K562 (cell line): ENCODE measurements at regions not wholly inside any gene's neighbourhood (a gene's known extent, or its start where the extent isn't known, plus 50 kb on each side); places are given as distances from the start of the nearest gene placed in this dataset.

Experiments
- ATAC-seq: fragments of 200-7000 bp; cut with Tn5 transposase; 3 replicates; pipeline ENCODE4 v1.9.1; 2020; ENCODE audit warnings: moderate library complexity
- BruUV-seq: library from RNA; stranded (reverse); fragments of 400-500 nt; replicated peaks from 2 replicates; lab custom pipeline; 2021; lab: Mats Ljungman, UMichigan
- CTCF ChIA-PET: fragments of 300-600 bp; formaldehyde crosslinking; extraction: SDS; loops from one replicate; lab custom pipeline; 2021; ENCODE audit warnings: low intra/inter-chr PET ratio; lab: Yijun Ruan, JAX
- POLR2A ChIA-PET: fragments of 300-600, 350-650 bp; sonication (Branson Sonifier 250); formaldehyde crosslinking; extraction: SDS; loops from one replicate; lab custom pipeline; 2021; ENCODE audit warnings: antibody characterized with exemption, inconsistent platforms; lab: Yijun Ruan, JAX
- DNase-seq, 4 experiments: peaks; one replicate each; pipeline versions ENCODE4 v3.0.0 to v3.0.0-alpha.2; 2011 to 2018; ENCODE audit warnings: low spot score in 3 of 4, mixed read lengths in 3 of 4; ENCODE audit errors: extremely low read depth in 1 of 4
- FAIRE-seq: peaks from 2 replicates; lab custom pipeline; 2011; peaks lifted over from hg19 to GRCh38; lab: Jason Lieb, UNC
- H2AFZ ChIP-seq: 2 replicates; pipeline ENCODE4 v1.6.0; 2011; ENCODE audit warnings: low read depth, low read length, control low read depth, inconsistent platforms
- H3K27ac ChIP-seq: fragments of 200-600 bp; 3 replicates; pipeline ENCODE4 v1.8.0; 2011; ENCODE audit warnings: low read depth, mild to moderate bottlenecking, control low read depth, inconsistent platforms, low read length, moderate library complexity, mixed read lengths; ENCODE audit errors: extremely low read depth
- H3K27me3 ChIP-seq, 2 experiments: fragments of 300-600 bp in 1 of 2; 2 replicates in 1 of 2; 3 replicates in 1 of 2; pipeline versions ENCODE4 v1.6.0 to v1.8.0; 2011; ENCODE audit warnings: inconsistent platforms in 2 of 2, low read length in 2 of 2, mild to moderate bottlenecking in 1 of 2, mixed read lengths in 1 of 2, moderate library complexity in 1 of 2; ENCODE audit not compliant: control insufficient read depth in 2 of 2, insufficient read depth in 2 of 2
- H3K36me3 ChIP-seq: fragments of 300-600 bp; 3 replicates; pipeline ENCODE4 v1.8.0; 2011; ENCODE audit warnings: mild to moderate bottlenecking, low read length, inconsistent platforms; ENCODE audit not compliant: control insufficient read depth, insufficient read depth
- H3K4me1 ChIP-seq, 2 experiments: fragments of 200-600 bp in 1 of 2; replicated peaks in 1 of 2; 2 replicates in 1 of 2; 3 replicates in 1 of 2; pipeline versions ENCODE4 v1.5.1 to v1.8.0; 2011; ENCODE audit warnings: inconsistent platforms in 2 of 2, low read length in 2 of 2, mild to moderate bottlenecking in 1 of 2, mixed read lengths in 1 of 2, moderate library complexity in 1 of 2; ENCODE audit not compliant: control insufficient read depth in 2 of 2, insufficient read depth in 2 of 2
- H3K4me2 ChIP-seq: 2 replicates; pipeline ENCODE4 v1.6.1; 2011; ENCODE audit warnings: low read length, control low read depth, inconsistent platforms, mixed read lengths; ENCODE audit not compliant: insufficient read depth
- H3K4me3 ChIP-seq: fragments of 200-600 bp; sonication (generic), shearing (Covaris generic); 2 replicates; pipeline ENCODE4 v1.5.1; 2016; ENCODE audit warnings: control low read depth, inconsistent platforms
- H3K79me2 ChIP-seq: fragments of 200-600 bp; 3 replicates; pipeline ENCODE4 v1.8.0; 2011; ENCODE audit warnings: low read length, inconsistent platforms; ENCODE audit not compliant: control insufficient read depth, insufficient read depth
- H3K9ac ChIP-seq, 2 experiments: 2 replicates each; pipeline versions ENCODE4 v1.6.0 to v1.6.1; 2011; ENCODE audit warnings: low read depth in 2 of 2, low read length in 2 of 2, control low read depth in 1 of 2, inconsistent platforms in 1 of 2, mild to moderate bottlenecking in 1 of 2, mixed read lengths in 1 of 2; ENCODE audit not compliant: insufficient read depth in 1 of 2
- H3K9me1 ChIP-seq: one replicate; pipeline ENCODE4 v1.6.0; 2011; ENCODE audit warnings: inconsistent platforms, mild to moderate bottlenecking, low read length, moderate library complexity; ENCODE audit not compliant: control insufficient read depth, insufficient read depth
- H3K9me3 ChIP-seq: replicated peaks from 2 replicates; pipeline ENCODE4 v1.5.1; 2011; ENCODE audit warnings: low read depth, low read length, inconsistent platforms; ENCODE audit not compliant: control insufficient read depth, insufficient read depth
- H4K20me1 ChIP-seq: replicated peaks from 2 replicates; pipeline ENCODE4 v1.6.1; 2011; ENCODE audit warnings: low read length, inconsistent platforms, mixed read lengths; ENCODE audit not compliant: control insufficient read depth, insufficient read depth
- BRD4 ChIP-seq: fragments of 200-600 bp; sonication (generic); IDR thresholded peaks from 2 replicates; pipeline ENCODE4 v1.6.1; 2017; ENCODE audit warnings: inconsistent platforms
- BRF2 ChIP-seq: IDR thresholded peaks from 3 replicates; pipeline ENCODE4 v1.6.1; 2011; ENCODE audit warnings: borderline replicate concordance, mild to moderate bottlenecking; ENCODE audit not compliant: insufficient read length, insufficient read depth
- FOXM1 ChIP-seq, 2 experiments: fragments of 450-650 bp in 1 of 2; sonication (generic) in 1 of 2; formaldehyde crosslinking in 1 of 2; IDR thresholded peaks; 2 replicates each; pipeline versions ENCODE4 v1.6.1 to v1.9.0; 2017 to 2022; ENCODE audit warnings: low read depth in 2 of 2, mild to moderate bottlenecking in 2 of 2, missing genetic modification reagents in 1 of 2, moderate library complexity in 1 of 2
- HMGN3 ChIP-seq: IDR thresholded peaks from 2 replicates; pipeline ENCODE4 v1.6.1; 2011; ENCODE audit warnings: borderline replicate concordance, low read depth, mild to moderate bottlenecking, mixed read lengths, low read length; ENCODE audit not compliant: insufficient read length; ENCODE audit errors: extremely low read depth
- MCM7 ChIP-seq, 2 experiments: fragments of 450-650 bp; IDR thresholded peaks; 2 replicates each; pipeline ENCODE4 v1.6.1; 2016 to 2018
- MED1 ChIP-seq: sonication (generic); formaldehyde crosslinking; IDR thresholded peaks from 2 replicates; pipeline ENCODE4 v1.8.1; 2023; ENCODE audit warnings: missing genetic modification reagents, borderline replicate concordance
- MXD1 ChIP-seq: fragments of 250-450 bp; sonication (Bioruptor Pico); IDR thresholded peaks from 2 replicates; pipeline ENCODE4 v1.8.0; 2021; ENCODE audit warnings: borderline replicate concordance, mild to moderate bottlenecking, moderate library complexity; ENCODE audit not compliant: poor library complexity, severe bottlenecking
- NCOR1 ChIP-seq: fragments of 450-650 bp; IDR thresholded peaks from 2 replicates; pipeline ENCODE4 v1.6.1; 2016; ENCODE audit warnings: mild to moderate bottlenecking, moderate library complexity
- POLR2A ChIP-seq: fragments of 450-650 bp; conservative IDR thresholded peaks from 2 replicates; pipeline ENCODE4 v1.6.1; 2016
- RBM15 ChIP-seq: fragments of 200-400 bp; formaldehyde crosslinking; IDR thresholded peaks from 2 replicates; pipeline ENCODE4 v1.6.1; 2018; ENCODE audit warnings: mild to moderate bottlenecking, low read length, moderate library complexity; ENCODE audit not compliant: insufficient read depth
- RBM39 ChIP-seq: fragments of 200-400 bp; formaldehyde crosslinking; optimal IDR thresholded peaks from 2 replicates; pipeline ENCODE3; 2018; ENCODE audit warnings: low read depth, low read length
- SP2 ChIP-seq: IDR thresholded peaks from 2 replicates; pipeline ENCODE4 v1.6.1; 2011; ENCODE audit warnings: mild to moderate bottlenecking, low read depth, low read length, moderate library complexity; ENCODE audit not compliant: poor library complexity, severe bottlenecking; ENCODE audit errors: extremely low read depth
- TFAM ChIP-seq: fragments of 250-450 bp; sonication (Bioruptor Pico); conservative IDR thresholded peaks from 2 replicates; pipeline ENCODE4 v1.5.0; 2021; ENCODE audit warnings: mild to moderate bottlenecking, moderate library complexity
- THRB ChIP-seq: fragments of 450-650 bp; formaldehyde crosslinking; conservative IDR thresholded peaks from 2 replicates; pipeline ENCODE4 v1.4.0; 2022; ENCODE audit warnings: mild to moderate bottlenecking, missing genetic modification characterization
- ZKSCAN1 ChIP-seq: fragments of 150-350 bp; IDR thresholded peaks from 2 replicates; pipeline ENCODE4 v1.6.1; 2016; ENCODE audit warnings: low read depth, low read length
- ZNF263 ChIP-seq: sonication (generic); formaldehyde crosslinking; IDR thresholded peaks from 2 replicates; pipeline ENCODE4 v1.8.0; 2022; ENCODE audit warnings: mild to moderate bottlenecking, missing genetic modification reagents, borderline replicate concordance
- ZNF507 ChIP-seq: conservative IDR thresholded peaks from 2 replicates; pipeline ENCODE4 v1.6.1; 2017; ENCODE audit warnings: missing genetic modification characterization, missing compliant biosample characterization
- ZZZ3 ChIP-seq: fragments of 450-650 bp; IDR thresholded peaks from 2 replicates; pipeline ENCODE4 v1.6.1; 2016; ENCODE audit warnings: antibody characterized with exemption, mild to moderate bottlenecking, moderate library complexity
- WGBS: fragments of 100-300 bp; shearing (Covaris generic); methylation state at CpG from one replicate; pipeline ENCODE4 v1.1.6; 2016; ENCODE audit warnings: low coverage, mixed read lengths; ENCODE audit not compliant: insufficient coverage; ENCODE audit errors: missing lambda C conversion rate; 5-methylcytosine and 5-hydroxymethylcytosine counted together
- in situ Hi-C: fragments of 300-500 bp; cut with MboI; formaldehyde crosslinking; loops from 4 replicates; pipeline ENCODE4 v1.15.0; 2018; ENCODE audit warnings: inconsistent platforms, mixed read lengths
- intact Hi-C: fragments of 100-400 bp; cut with micrococcal nuclease; formaldehyde crosslinking; loops from 2 replicates; pipeline ENCODE4 v1.14.2; 2022
- TF ChIP-seq, protein P1 (sequence below): fragments of 450-650 bp; IDR thresholded peaks from 2 replicates; pipeline ENCODE4 v1.7.1; 2018; ENCODE audit warnings: mild to moderate bottlenecking, low read depth; ENCODE audit not compliant: partially characterized antibody

GRCh38 chr4:138894709-138895108 is 120.9 kb upstream of the NOCT start:
- H3K27me3 ChIP-seq: no peaks in the 10 kb centered on the region
- in situ Hi-C loops (no loop called here), intact Hi-C loops (no loop called here)
- H2AFZ ChIP-seq: no peak overlapping the region
- ATAC-seq (peak; percentile 18; the same call in 2 of the 3 replicates), FAIRE-seq (no peak), DNase-seq (no peak)
- no TSS peak for BruUV-seq
- no peak overlapping the region for H3K9ac ChIP-seq
- H3K4me2 ChIP-seq: no peak overlapping the region
- no peaks in the 10 kb centered on the region for H3K9me3 ChIP-seq
- WGBS: 13% methylated on average over 1 of the region's 1 CpG
- H3K9me1 ChIP-seq: no peaks in the 10 kb centered on the region
- no peaks in the 10 kb centered on the region for H3K36me3 ChIP-seq
- ChIA-PET POLR2A (no interaction called here), CTCF (no interaction called here)
- H4K20me1 ChIP-seq: no peaks in the 10 kb centered on the region
- H3K4me1 ChIP-seq: peaks cover 0 to 8% of the 10 kb centered on the region in 2 experiments; a peak in 2 of 5 replicates
- no peak overlapping the region for H3K4me3 ChIP-seq
- no peak overlapping the region for H3K27ac ChIP-seq
- no peaks in the 10 kb centered on the region for H3K79me2 ChIP-seq
- TF ChIP-seq MCM7 (IDR thresholded peaks at IDR 0.05) (no peak), ZNF507 (tag) (no peak), BRD4 (no peak), ZZZ3 (no peak), ZNF263 (CRISPR knock-in tag) (no peak), BRF2 (no peak), FOXM1 (IDR thresholded peaks at IDR 0.05; ENCODE audit: low read depth) (no peak), FOXM1 (CRISPR knock-in tag; IDR thresholded peaks at IDR 0.05; ENCODE audit: low read depth) (no peak), ZKSCAN1 (no peak), NCOR1 (no peak), MXD1 (CRISPR knock-in tag) (no peak), MED1 (CRISPR knock-in tag) (no peak), SP2 (no peak), HMGN3 (no peak), TFAM (CRISPR knock-in tag) (no peak), POLR2A (no peak), RBM39 (no peak), RBM15 (no peak), THRB (CRISPR knock-in tag) (no peak)
- TF ChIP-seq, protein P1, sequence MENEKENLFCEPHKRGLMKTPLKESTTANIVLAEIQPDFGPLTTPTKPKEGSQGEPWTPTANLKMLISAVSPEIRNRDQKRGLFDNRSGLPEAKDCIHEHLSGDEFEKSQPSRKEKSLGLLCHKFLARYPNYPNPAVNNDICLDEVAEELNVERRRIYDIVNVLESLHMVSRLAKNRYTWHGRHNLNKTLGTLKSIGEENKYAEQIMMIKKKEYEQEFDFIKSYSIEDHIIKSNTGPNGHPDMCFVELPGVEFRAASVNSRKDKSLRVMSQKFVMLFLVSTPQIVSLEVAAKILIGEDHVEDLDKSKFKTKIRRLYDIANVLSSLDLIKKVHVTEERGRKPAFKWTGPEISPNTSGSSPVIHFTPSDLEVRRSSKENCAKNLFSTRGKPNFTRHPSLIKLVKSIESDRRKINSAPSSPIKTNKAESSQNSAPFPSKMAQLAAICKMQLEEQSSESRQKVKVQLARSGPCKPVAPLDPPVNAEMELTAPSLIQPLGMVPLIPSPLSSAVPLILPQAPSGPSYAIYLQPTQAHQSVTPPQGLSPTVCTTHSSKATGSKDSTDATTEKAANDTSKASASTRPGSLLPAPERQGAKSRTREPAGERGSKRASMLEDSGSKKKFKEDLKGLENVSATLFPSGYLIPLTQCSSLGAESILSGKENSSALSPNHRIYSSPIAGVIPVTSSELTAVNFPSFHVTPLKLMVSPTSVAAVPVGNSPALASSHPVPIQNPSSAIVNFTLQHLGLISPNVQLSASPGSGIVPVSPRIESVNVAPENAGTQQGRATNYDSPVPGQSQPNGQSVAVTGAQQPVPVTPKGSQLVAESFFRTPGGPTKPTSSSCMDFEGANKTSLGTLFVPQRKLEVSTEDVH: no peak
